Esophagus mucosa (tissue), 1 donor: ENCODE measurements at regions not wholly inside any gene's neighbourhood (a gene's known extent, or its start where the extent isn't known, plus 50 kb on each side); places are given as distances from the start of the nearest gene placed in this dataset.

Source experiments
- ATAC-seq: fragments of 200-7000 bp; cut with Tn5 transposase; one replicate; pipeline ENCODE4 v1.9.1; 2020
- donor health status: DM: yes; HTN: yes; CAD: no.

- no peak for ATAC-seq
Observed at GRCh38 chr5:111676926-111677415, 80.0 kb downstream of the NREP start.

GRCh38 chr5:111676466-111676865 is 80.5 kb downstream of the NREP start:
- no peak for ATAC-seq

GRCh38 chr5:111675201-111675934 is 81.6 kb downstream of the NREP start:
- ATAC-seq = no peak

GRCh38 chr5:111673891-111674626 is 82.9 kb downstream of the NREP start:
- ATAC-seq = no peak

- no peak for ATAC-seq
Observed at GRCh38 chr5:111672099-111672498, 84.9 kb downstream of the NREP start.

GRCh38 chr5:111670826-111671492 is 86.0 kb downstream of the NREP start:
- ATAC-seq = peak; percentile 96

GRCh38 chr5:111668477-111669414 is 88.2 kb downstream of the NREP start:
- ATAC-seq = no peak

- ATAC-seq = no peak
Observed at GRCh38 chr5:111667128-111667736, 89.8 kb downstream of the NREP start.

- ATAC-seq = no peak
Observed at GRCh38 chr5:111656580-111656979, 100.4 kb downstream of the NREP start.

GRCh38 chr5:111655169-111655924 is 101.6 kb downstream of the NREP start:
- peak; percentile 71 for ATAC-seq

GRCh38 chr5:111653408-111653807 is 103.6 kb downstream of the NREP start:
- ATAC-seq = no peak

GRCh38 chr5:111649516-111649915 is 107.5 kb downstream of the NREP start:
- no peak for ATAC-seq

- ATAC-seq = no peak
Observed at GRCh38 chr5:111645303-111645838, 111.6 kb downstream of the NREP start.

GRCh38 chr5:111643499-111643898 is 113.5 kb downstream of the NREP start:
- ATAC-seq = no peak

GRCh38 chr5:111641533-111642233 is 115.3 kb downstream of the NREP start:
- peak; percentile 84 for ATAC-seq

- no peak for ATAC-seq
Observed at GRCh38 chr5:111639912-111640311, 117.1 kb downstream of the NREP start.

GRCh38 chr5:111636736-111637135 is 120.3 kb downstream of the NREP start:
- ATAC-seq = no peak

- no peak for ATAC-seq
Observed at GRCh38 chr5:111635916-111636570, 121.0 kb downstream of the NREP start.

GRCh38 chr5:111635151-111635902 is 121.7 kb downstream of the NREP start:
- ATAC-seq = peak; percentile 28
